DND-41 (cell line): ENCODE measurements at regions not wholly inside any gene's neighbourhood (a gene's known extent, or its start where the extent isn't known, plus 50 kb on each side); places are given as distances from the start of the nearest gene placed in this dataset.

ENCODE experiments used
- ATAC-seq: fragments of 200-7000 bp; cut with Tn5 transposase; 3 replicates; pipeline ENCODE4 v1.9.1; 2021; ENCODE audit warnings: low read depth; ENCODE audit not compliant: insufficient read depth
- DNase-seq: peaks from one replicate; pipeline ENCODE4 v3.0.0-alpha.2; 2020
- H2AFZ ChIP-seq: 2 replicates; pipeline ENCODE4 v1.6.0; 2012; ENCODE audit warnings: low read depth, low read length
- H3K27ac ChIP-seq: 2 replicates; pipeline ENCODE4 v1.5.1; 2012; ENCODE audit warnings: low read length, inconsistent platforms
- H3K27me3 ChIP-seq: fragments of 200-600 bp; sonication (generic); 2 replicates; pipeline ENCODE4 v1.6.0; 2012; ENCODE audit warnings: low read length, mild to moderate bottlenecking, inconsistent platforms; ENCODE audit not compliant: insufficient read depth, poor library complexity
- H3K36me3 ChIP-seq: 2 replicates; pipeline ENCODE4 v1.5.1; 2012; ENCODE audit warnings: low read length, inconsistent platforms; ENCODE audit not compliant: insufficient read depth
- H3K4me1 ChIP-seq: 2 replicates; pipeline ENCODE4 v1.5.1; 2012; ENCODE audit warnings: mild to moderate bottlenecking, low read length; ENCODE audit not compliant: insufficient read depth
- H3K4me2 ChIP-seq: 2 replicates; pipeline ENCODE4 v1.6.0; 2012; ENCODE audit warnings: mild to moderate bottlenecking, moderate library complexity, low read length, inconsistent platforms; ENCODE audit not compliant: insufficient read depth
- H3K4me3 ChIP-seq, 2 experiments: fragments of 200-600 bp in 1 of 2; shearing (Covaris generic) in 1 of 2; 2 replicates each; pipeline ENCODE4 v1.5.1; 2012 to 2016; ENCODE audit warnings: inconsistent platforms in 2 of 2, low read length in 2 of 2, mild to moderate bottlenecking in 2 of 2, low read depth in 1 of 2, moderate library complexity in 1 of 2
- H3K79me2 ChIP-seq: 2 replicates; pipeline ENCODE4 v1.6.0; 2012; ENCODE audit warnings: low read length, inconsistent platforms; ENCODE audit not compliant: insufficient read depth
- H3K9ac ChIP-seq: 2 replicates; pipeline ENCODE4 v1.6.0; 2012; ENCODE audit warnings: low read depth, mild to moderate bottlenecking, inconsistent platforms, low read length, moderate library complexity
- H3K9me3 ChIP-seq: 2 replicates; pipeline ENCODE4 v1.5.1; 2012; ENCODE audit warnings: low read length, moderate library complexity, mild to moderate bottlenecking, inconsistent platforms; ENCODE audit not compliant: insufficient read depth, severe bottlenecking
- H4K20me1 ChIP-seq: 2 replicates; pipeline ENCODE4 v1.6.0; 2012; ENCODE audit warnings: low read length; ENCODE audit not compliant: insufficient read depth
- EZH2 ChIP-seq: IDR thresholded peaks from 3 replicates; pipeline ENCODE4 v1.6.1; 2012; ENCODE audit warnings: borderline replicate concordance, low read depth, mild to moderate bottlenecking, moderate library complexity, low read length, inconsistent platforms; ENCODE audit not compliant: severe bottlenecking
- TF ChIP-seq, protein P1 (sequence below): IDR thresholded peaks from 2 replicates; pipeline ENCODE4 v1.5.1; 2012; ENCODE audit warnings: borderline replicate concordance, low read length, moderate library complexity, mild to moderate bottlenecking; ENCODE audit not compliant: poor library complexity, severe bottlenecking; ENCODE audit errors: extremely low read depth

DNA sequence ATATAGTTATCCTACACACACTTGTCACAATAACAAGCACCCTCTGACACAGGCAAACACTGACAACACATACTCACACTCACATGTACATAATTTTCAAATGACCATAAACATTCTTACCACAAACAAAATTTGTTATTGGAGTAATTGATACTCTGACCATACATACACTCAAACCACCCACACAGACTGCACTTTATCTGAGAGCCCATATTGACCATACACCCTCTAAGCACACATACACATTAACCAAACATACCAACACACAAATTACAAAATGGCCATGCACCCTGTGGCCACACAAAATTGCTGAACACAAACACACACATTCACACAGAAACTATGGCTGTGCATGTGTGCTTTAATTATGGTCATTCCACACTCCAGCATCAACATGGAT is 79.1 kb upstream of the FAM120A start:
- no peak for DNase-seq
- Histone ChIP-seq H3K79me2 (no peaks in the 10 kb centered on the region), H2AFZ (no peak overlapping the region), H3K4me3 (no peak overlapping the region), H3K27ac (no peak overlapping the region), H3K27me3 (no peaks in the 10 kb centered on the region), H3K9ac (no peak overlapping the region), H4K20me1 (no peaks in the 10 kb centered on the region), H3K36me3 (no peaks in the 10 kb centered on the region), H3K4me1 (no peaks in the 10 kb centered on the region), H3K4me2 (no peak overlapping the region), H3K9me3 (no peaks in the 10 kb centered on the region)
- TF ChIP-seq EZH2 = no peak
- TF ChIP-seq, protein P1, sequence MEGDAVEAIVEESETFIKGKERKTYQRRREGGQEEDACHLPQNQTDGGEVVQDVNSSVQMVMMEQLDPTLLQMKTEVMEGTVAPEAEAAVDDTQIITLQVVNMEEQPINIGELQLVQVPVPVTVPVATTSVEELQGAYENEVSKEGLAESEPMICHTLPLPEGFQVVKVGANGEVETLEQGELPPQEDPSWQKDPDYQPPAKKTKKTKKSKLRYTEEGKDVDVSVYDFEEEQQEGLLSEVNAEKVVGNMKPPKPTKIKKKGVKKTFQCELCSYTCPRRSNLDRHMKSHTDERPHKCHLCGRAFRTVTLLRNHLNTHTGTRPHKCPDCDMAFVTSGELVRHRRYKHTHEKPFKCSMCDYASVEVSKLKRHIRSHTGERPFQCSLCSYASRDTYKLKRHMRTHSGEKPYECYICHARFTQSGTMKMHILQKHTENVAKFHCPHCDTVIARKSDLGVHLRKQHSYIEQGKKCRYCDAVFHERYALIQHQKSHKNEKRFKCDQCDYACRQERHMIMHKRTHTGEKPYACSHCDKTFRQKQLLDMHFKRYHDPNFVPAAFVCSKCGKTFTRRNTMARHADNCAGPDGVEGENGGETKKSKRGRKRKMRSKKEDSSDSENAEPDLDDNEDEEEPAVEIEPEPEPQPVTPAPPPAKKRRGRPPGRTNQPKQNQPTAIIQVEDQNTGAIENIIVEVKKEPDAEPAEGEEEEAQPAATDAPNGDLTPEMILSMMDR = no peak
- no peak for ATAC-seq

DNA sequence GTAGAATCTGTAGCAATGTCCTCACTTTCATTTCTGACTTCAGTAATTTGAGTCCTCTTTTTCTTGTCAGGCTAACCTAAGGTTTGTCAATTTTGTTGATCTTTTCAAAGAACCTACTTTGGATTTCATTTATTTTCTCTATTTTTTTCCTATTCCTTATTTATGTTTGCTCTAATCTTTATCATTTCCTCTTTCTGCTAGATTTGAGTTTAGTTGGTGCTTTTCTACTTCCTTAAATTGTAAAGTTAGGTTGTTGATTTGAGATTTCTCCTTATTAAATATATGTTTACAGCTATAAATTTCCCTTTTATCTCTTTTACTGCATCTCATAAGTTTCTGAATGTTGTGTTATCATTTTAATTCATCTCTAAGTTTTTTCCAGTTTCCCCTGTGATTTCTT is 75.1 kb upstream of the FAM120A start:
- no peaks in the 10 kb centered on the region for H3K9me3 ChIP-seq
- no peak overlapping the region for H2AFZ ChIP-seq
- H3K4me2 ChIP-seq = no peak overlapping the region
- H3K27ac ChIP-seq = no peak overlapping the region
- H3K27me3 ChIP-seq = no peaks in the 10 kb centered on the region
- no peak for DNase-seq
- H3K36me3 ChIP-seq = no peaks in the 10 kb centered on the region
- no peak overlapping the region for H3K9ac ChIP-seq
- no peaks in the 10 kb centered on the region for H4K20me1 ChIP-seq
- no peak for ATAC-seq
- no peak overlapping the region for H3K4me3 ChIP-seq
- no peaks in the 10 kb centered on the region for H3K79me2 ChIP-seq
- TF ChIP-seq, protein P1 = no peak
- no peak for TF ChIP-seq EZH2
- H3K4me1 ChIP-seq = no peaks in the 10 kb centered on the region

DNA sequence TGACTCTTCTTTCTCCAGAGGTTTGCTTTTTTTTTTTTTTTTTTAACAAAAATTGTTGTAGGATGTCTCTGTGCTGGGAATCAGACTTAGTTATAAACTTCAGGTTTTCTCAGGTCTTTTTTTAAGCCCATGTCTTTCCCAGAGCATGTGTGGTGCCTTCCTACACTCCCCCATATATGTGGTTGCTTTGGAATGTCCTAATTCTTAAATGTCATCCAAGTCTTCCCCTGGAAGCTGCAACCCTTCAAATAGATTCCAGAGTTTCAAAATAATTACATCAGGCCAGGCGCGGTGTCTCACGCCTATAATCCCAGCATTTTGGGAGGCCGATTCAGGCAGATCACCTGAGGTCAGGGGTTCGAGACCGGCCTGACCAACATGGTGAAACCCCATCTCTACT is 73.2 kb upstream of the FAM120A start:
- Histone ChIP-seq H3K9me3 (no peaks in the 10 kb centered on the region), H4K20me1 (no peaks in the 10 kb centered on the region), H3K4me2 (no peak overlapping the region), H3K79me2 (no peaks in the 10 kb centered on the region), H3K4me3 (no peak overlapping the region), H3K36me3 (no peaks in the 10 kb centered on the region), H3K9ac (no peak overlapping the region), H3K4me1 (no peaks in the 10 kb centered on the region), H2AFZ (no peak overlapping the region), H3K27me3 (no peaks in the 10 kb centered on the region), H3K27ac (no peak overlapping the region)
- DNase-seq = no peak
- ATAC-seq = no peak
- no peak for TF ChIP-seq EZH2
- TF ChIP-seq, protein P1 = no peak

DNA sequence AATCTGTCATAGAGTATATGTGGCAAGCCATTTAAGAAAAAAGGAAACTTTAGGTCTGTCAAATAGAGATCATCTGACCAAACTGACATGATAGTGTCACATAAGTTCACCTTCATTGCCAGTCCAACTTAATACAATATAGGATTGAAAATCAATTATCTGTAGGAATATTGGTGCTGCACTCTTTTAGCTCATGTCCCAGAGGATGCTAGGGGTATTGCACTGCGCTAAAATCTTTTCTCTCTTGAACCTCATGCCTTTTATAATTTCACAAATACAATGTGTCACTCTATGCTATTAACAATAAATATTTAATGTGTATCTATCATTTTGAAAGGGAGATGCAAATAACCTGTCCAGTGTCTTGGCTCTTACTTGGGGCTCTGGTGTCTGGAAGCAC is 72.4 kb upstream of the FAM120A start:
- H3K4me2 ChIP-seq = no peak overlapping the region
- H3K4me1 ChIP-seq = no peaks in the 10 kb centered on the region
- H3K9ac ChIP-seq = no peak overlapping the region
- H3K36me3 ChIP-seq = no peaks in the 10 kb centered on the region
- H3K9me3 ChIP-seq = no peaks in the 10 kb centered on the region
- no peaks in the 10 kb centered on the region for H4K20me1 ChIP-seq
- H2AFZ ChIP-seq = no peak overlapping the region
- H3K4me3 ChIP-seq = no peak overlapping the region
- H3K27me3 ChIP-seq = no peaks in the 10 kb centered on the region
- ATAC-seq (no peak), DNase-seq (no peak)
- TF ChIP-seq, protein P1 = peak; percentile 38
- TF ChIP-seq EZH2 = no peak
- no peak overlapping the region for H3K27ac ChIP-seq
- no peaks in the 10 kb centered on the region for H3K79me2 ChIP-seq
